DMS153 treated with DMSO at 0.1 percent for 48 hours (cell line): ENCODE measurements at regions not wholly inside any gene's neighbourhood (a gene's known extent, or its start where the extent isn't known, plus 50 kb on each side); places are given as distances from the start of the nearest gene placed in this dataset.
"Not testable (repeated sequence)": the region's sequence is repeated elsewhere in the genome, so short reads cannot be mapped to it uniquely, and the experiment has no call there.

ENCODE experiments used
- DNase-seq: peaks from one replicate; lab custom pipeline; 2025; ENCODE audit not compliant: unreplicated experiment; lab: John Stamatoyannopoulos, UW

GRCh38 chr5:96175090-96175489 lies 213.4 kb upstream of the ELL2 start:
- no peak for DNase-seq

DNA sequence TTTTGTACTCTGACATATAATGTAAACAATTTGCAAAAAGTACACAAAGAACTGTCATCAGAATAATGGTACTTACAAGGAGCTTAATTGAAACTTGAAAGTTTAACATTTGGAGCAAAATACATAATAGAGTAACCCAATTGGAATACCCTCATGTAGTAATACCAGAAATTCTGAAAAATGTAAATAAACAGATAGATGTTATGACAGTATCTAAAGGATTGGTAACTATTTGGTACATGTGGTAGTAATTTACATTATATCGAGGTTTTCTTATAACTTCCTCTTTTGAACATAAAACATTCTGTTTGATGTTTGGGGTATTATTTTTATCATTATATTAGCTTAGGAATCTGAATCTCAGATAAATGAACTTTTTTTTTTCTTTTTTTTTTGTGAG lies 211.7 kb upstream of the ELL2 start:
- no peak for DNase-seq

DNA sequence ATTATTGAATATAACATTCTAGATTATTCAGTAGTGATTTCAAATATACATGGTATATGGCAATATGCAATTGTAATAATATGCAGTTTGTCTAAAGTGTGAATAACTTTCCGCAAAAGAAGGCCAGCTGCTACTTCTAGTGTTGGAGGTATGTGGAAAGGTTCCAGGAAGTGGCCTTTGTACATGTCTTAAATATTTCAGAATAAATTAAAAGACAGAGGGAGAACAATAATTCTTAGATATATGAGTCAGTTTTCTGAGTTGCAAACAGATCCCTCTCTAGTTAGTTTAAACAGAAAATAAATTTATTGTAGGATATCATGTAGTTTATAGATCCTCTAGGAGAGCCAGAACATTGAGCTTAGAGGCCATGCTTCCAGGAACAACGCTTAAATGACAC lies 210.8 kb upstream of the ELL2 start:
- DNase-seq: no peak

DNA sequence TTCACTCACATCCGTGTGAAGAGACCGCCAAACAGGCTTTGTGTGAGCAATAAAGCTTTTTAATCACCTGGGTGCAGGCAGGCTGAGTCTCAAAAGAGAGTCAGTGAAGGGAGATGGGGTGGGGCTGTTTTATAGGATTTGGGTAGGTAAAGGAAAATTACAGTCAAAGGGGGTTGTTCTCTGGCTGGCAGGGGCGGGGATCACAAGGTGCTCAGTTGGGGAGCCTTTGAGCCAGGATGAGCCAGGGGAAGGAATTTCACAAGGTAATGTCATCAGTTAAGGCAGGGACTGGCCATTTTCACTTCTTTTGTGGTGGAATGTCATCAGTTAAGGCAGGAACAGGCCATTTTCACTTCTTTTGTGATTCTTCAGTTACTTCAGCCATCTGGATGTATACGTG lies 210.3 kb upstream of the ELL2 start:
- DNase-seq: not testable (repeated sequence)

- not testable (repeated sequence) for DNase-seq
Measured at GRCh38 chr5:96170481-96171125, 209.0 kb upstream of the ELL2 start.

DNA sequence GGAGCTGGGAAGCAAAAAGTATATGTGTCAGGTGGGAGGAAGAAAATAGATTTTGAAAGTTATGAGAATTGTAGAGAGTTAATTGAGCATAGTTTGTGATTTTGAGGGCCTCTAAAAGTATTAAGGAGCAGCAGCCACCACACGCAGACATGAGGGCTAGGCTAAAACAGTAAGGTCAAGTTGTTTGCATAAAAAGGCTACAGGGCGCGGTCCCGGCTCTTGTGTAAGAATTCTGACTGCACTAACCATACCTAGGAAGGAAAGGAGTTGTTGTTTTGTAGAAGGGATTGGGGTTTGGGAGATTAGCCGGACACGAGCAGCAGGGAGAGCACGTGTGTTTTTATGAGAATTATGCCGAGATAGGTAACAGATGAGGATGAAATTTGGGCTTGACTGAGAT lies 207.2 kb upstream of the ELL2 start:
- not testable (repeated sequence) for DNase-seq

- no peak for DNase-seq
Measured at GRCh38 chr5:96159043-96159442, 197.4 kb upstream of the ELL2 start.

DNA sequence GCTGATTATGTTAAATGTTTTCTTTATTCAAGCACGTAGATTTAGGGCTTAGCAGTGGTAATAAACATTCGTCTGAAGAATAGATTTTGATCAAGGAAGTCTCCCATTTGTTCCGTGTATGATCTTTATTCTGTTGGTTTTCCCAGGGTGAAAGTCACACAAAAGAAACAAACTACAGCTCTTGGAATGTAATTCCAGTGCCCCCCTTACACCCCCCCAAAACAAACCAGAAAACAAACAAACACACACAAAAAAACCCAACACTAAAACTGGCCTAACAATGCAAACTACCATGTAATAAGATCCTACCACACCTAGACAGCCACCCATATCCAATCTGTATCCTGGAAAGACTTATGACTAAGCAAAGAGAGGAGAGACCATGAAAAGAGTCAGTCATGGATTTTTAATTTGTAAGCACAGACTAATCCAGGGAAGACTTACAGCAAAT lies 196.2 kb upstream of the ELL2 start:
- peak; percentile 5 for DNase-seq

GRCh38 chr5:96157077-96157780 lies 195.6 kb upstream of the ELL2 start:
- DNase-seq: no peak

DNA sequence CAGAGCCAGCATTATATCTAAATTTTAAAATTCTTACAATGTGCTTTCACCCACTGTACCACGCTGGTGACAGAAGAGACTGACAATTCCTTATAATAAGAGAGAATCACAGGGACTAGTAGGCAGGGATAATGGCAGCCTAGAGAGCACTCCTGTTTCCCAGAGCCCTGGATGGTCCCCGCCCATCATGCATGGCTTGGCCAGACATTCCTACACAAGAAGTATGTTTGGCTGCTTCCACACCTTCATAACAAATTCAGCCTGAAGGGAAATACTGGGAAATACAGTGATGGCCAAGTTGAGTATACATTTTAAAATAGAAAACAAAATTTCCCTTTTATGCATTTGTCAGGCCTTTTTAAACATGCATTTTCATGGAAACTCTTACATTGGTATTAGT lies 193.5 kb upstream of the ELL2 start:
- no peak for DNase-seq

DNA sequence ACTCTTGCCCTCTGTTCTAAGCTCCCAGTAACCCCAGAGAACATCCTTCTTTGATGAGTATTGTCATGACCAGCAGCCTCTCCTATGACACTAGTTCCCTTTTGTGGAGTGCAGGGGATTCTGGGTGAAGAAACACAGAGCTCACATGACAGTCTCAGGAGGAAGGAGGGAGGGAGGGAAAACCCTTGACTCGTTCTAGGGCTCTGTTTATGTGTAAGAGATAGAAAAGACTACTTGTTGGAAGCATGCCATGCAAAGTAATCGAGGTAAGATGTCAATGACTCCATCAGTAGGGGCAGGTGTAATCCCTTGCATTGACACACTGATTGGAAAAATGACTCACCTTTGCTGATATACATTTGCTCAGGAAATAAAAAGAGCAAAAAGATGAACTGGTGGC lies 190.2 kb upstream of the ELL2 start:
- no peak for DNase-seq

GRCh38 chr5:96150007-96150406 lies 188.4 kb upstream of the ELL2 start:
- DNase-seq: no peak

DNA sequence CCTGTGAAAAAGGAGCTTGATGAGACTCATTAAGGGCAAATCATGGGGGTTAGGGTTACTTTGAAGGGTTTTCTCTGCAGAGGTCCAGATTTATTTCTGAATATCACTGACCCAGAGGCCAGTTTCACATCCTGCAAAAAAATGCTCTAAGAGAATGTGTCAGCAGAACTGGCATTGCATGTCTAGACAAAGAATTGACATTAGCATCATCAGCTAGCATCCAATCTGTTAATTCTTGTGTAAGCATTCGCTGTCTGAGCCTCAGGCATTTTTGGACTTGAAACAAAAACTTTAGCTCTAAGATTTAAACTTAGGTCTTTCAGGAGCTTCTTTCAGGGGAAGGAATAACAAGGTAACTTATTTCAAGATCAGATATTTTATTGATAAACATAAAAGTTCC lies 187.9 kb upstream of the ELL2 start:
- no peak for DNase-seq

DNA sequence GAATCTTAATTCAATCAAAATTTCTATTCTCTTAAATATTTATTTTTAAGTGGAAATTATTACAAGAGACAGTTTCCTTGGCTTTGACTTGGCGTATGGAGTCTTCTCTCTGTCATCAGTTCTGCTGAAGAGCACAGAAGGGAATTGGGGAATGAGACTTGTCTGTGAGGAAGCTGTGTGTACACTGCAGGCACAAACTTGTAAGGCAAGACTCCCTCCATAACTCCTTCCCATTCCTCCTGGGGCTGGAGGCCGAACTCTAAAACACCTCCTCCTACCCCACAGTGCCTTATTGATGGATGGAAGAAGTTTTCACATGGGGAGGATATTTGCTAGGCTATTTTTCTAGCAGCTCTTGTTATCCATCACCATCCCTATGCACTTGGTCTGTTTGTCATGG lies 187.4 kb upstream of the ELL2 start:
- DNase-seq: no peak

DNA sequence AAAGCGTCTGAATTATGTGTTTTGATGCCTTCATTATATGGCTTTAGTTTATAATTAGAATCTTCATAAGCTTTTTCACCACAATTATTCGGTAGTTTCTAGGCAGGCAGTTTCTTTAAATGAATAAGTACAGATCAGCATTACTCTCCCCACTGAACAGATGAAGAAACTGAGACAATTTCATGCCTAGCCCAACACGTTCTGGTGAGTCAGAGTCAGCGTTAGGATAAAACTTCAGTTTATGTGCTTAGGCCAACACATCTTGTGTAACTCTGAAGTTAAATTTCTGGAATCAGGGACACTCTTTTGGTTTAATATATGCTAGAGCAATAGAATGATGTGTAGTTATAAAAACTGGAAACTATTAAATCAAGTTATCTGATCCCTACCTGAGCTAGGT lies 186.7 kb upstream of the ELL2 start:
- DNase-seq: no peak

- DNase-seq: no peak
Measured at GRCh38 chr5:96147866-96148265, 186.2 kb upstream of the ELL2 start.

- DNase-seq: no peak
Measured at GRCh38 chr5:96146675-96147074, 185.0 kb upstream of the ELL2 start.

GRCh38 chr5:96144289-96144688 lies 182.6 kb upstream of the ELL2 start:
- DNase-seq: no peak

GRCh38 chr5:96143450-96143849 lies 181.8 kb upstream of the ELL2 start:
- DNase-seq: no peak

DNA sequence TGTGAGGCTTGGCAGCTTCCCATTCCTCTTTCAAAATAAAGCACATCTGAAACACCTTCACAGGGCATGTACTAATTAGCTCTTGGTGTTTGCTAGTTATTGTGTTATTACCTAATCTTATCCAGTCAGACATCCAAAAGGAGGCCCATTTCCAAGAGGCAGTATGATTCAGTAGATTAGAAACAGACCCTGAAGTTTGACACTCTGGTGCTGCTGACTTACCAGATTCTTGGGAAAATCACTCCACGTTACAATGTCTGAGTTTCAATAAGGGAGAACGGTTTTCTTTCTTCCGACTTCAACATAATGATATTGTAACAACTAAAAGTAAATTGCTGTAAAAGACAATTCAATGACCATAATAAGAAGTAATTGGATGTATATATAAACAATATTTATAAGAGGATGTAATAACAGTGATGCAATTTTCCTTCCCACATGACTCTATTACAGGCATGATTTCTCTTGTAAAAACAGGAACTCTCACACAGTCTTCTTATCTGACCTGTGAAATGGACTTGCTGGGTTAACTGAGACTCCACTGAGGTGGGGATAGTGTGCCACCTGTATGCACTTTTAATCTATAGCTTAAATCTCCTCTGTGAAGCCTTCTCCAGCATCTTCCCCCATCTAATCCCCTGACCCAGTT lies 181.3 kb upstream of the ELL2 start:
- no peak for DNase-seq

DNA sequence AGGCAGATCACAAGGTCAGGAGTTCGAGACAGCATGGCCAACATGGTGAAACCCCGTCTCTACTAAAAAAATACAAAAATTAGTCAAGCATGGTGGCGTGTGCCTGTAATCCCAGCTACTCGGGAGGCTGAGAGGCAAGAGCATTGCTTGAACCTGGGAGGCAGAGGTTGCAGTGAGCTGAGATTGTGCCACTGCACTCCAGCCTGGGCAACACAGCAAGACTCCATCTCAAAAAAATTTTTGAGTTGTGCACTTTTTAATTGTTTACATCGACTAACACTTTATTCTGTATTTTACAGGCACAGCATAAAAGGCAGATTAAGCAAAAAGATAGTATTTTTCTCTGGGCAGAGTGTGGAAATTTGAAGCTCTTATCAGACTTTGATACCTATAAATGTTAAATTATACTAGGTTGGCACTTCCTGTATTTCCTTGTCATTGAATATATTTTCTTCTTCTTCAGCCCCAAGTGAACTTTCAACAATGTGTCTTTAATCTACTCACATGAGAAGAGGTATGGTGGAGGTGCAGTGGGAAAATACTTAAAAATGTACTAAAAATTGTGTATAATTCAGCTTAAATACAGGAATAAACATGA lies 180.6 kb upstream of the ELL2 start:
- DNase-seq: no peak

- no peak for DNase-seq
Measured at GRCh38 chr5:96141749-96142148, 180.1 kb upstream of the ELL2 start.
